NT2/D1 (cell line): ENCODE measurements at regions not wholly inside any gene's neighbourhood (a gene's known extent, or its start where the extent isn't known, plus 50 kb on each side); places are given as distances from the start of the nearest gene placed in this dataset.

Experiments
- SUZ12 ChIP-seq: IDR thresholded peaks from 2 replicates; pipeline ENCODE4 v1.6.1; 2011; ENCODE audit not compliant: insufficient read length, insufficient read depth; ENCODE audit errors: extremely low read depth
- YY1 ChIP-seq: IDR thresholded peaks from 2 replicates; pipeline ENCODE4 v1.6.1; 2011; ENCODE audit not compliant: insufficient read length, insufficient read depth

DNA sequence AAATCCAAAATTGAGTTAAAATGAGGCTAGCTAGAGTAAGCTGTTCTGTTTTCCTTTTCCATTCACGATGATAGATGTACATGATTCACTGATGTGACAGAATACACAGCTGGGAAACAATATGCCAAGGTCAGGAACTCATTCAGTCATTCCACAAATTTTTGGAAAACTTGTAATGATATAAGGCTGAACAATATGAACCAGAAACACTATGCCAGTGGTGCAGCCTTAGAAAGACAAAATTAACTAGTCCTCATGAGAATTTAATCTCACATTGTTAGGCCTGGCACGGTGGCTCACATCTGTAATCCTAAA, 50.0 kb upstream of the NDST3 start:
- TF ChIP-seq SUZ12 (no peak), YY1 (no peak)
